Stimulated activated CD8-positive, alpha-beta memory T cell treated with anti-CD3 and anti-CD28 coated beads, Interleukin-15, amount 100 ng/mL, for 1 hour (primary cell): ENCODE measurements at regions not wholly inside any gene's neighbourhood (a gene's known extent, or its start where the extent isn't known, plus 50 kb on each side); places are given as distances from the start of the nearest gene placed in this dataset.
"Not testable (repeated sequence)": the region's sequence is repeated elsewhere in the genome, so short reads cannot be mapped to it uniquely, and the experiment has no call there.

Experiments
- DNase-seq: peaks from one replicate; pipeline ENCODE4 v3.0.0-alpha.2; 2020; ENCODE audit warnings: low read depth

GRCh38 chr3:153552887-153553604 lies 391.0 kb downstream of the RAP2B start:
- DNase-seq, result no peak

- DNase-seq, result no peak
Observed at GRCh38 chr3:153553605-153553945, 391.5 kb downstream of the RAP2B start.

- DNase-seq, result no peak
Observed at GRCh38 chr3:153555919-153556318, 393.9 kb downstream of the RAP2B start.

- not testable (repeated sequence) for DNase-seq
Observed at GRCh38 chr3:153559366-153559765, 397.3 kb downstream of the RAP2B start.

GRCh38 chr3:153567011-153567410 lies 405.0 kb downstream of the RAP2B start:
- no peak for DNase-seq

GRCh38 chr3:153567556-153567955 lies 405.5 kb downstream of the RAP2B start:
- DNase-seq, result no peak

- not testable (repeated sequence) for DNase-seq
Observed at GRCh38 chr3:153570481-153570880, 408.5 kb downstream of the RAP2B start.

- no peak for DNase-seq
Observed at GRCh38 chr3:153572165-153572564, 410.1 kb downstream of the RAP2B start.

- no peak for DNase-seq
Observed at GRCh38 chr3:153572654-153573053, 410.6 kb downstream of the RAP2B start.

- DNase-seq, result no peak
Observed at GRCh38 chr3:153573481-153573880, 411.5 kb downstream of the RAP2B start.

GRCh38 chr3:153574445-153574844 lies 412.4 kb downstream of the RAP2B start:
- no peak for DNase-seq

GRCh38 chr3:153577059-153577736 lies 415.2 kb downstream of the RAP2B start:
- no peak for DNase-seq

- no peak for DNase-seq
Observed at GRCh38 chr3:153578046-153578445, 416.0 kb downstream of the RAP2B start.

GRCh38 chr3:153590051-153590450 lies 428.0 kb downstream of the RAP2B start:
- DNase-seq, result no peak

GRCh38 chr3:153591561-153592245 lies 429.7 kb downstream of the RAP2B start:
- no peak for DNase-seq

- DNase-seq, result no peak
Observed at GRCh38 chr3:153595186-153595815, 433.3 kb downstream of the RAP2B start.

- DNase-seq, result no peak
Observed at GRCh38 chr3:153596401-153596800, 434.4 kb downstream of the RAP2B start.

- DNase-seq, result no peak
Observed at GRCh38 chr3:153599685-153600084, 437.7 kb downstream of the RAP2B start.

- DNase-seq, result no peak
Observed at GRCh38 chr3:153600896-153601295, 438.9 kb downstream of the RAP2B start.

GRCh38 chr3:153601374-153601853 lies 439.4 kb downstream of the RAP2B start:
- no peak for DNase-seq

- no peak for DNase-seq
Observed at GRCh38 chr3:153602801-153603200, 440.8 kb downstream of the RAP2B start.

- DNase-seq, result no peak
Observed at GRCh38 chr3:153614140-153614539, 452.1 kb downstream of the RAP2B start.

- DNase-seq, result no peak
Observed at GRCh38 chr3:153614563-153614962, 452.5 kb downstream of the RAP2B start.
